PC-9 (cell line): ENCODE measurements at regions not wholly inside any gene's neighbourhood (a gene's known extent, or its start where the extent isn't known, plus 50 kb on each side); places are given as distances from the start of the nearest gene placed in this dataset.

Source experiments
- BruUV-seq: library from RNA; stranded (reverse); fragments of 400-500 nt; replicated peaks from 2 replicates; lab custom pipeline; 2021; lab: Mats Ljungman, UMichigan
- CTCF ChIA-PET: fragments of 300-600 bp; sonication (Branson Sonifier 250); formaldehyde crosslinking; loops from one replicate; lab custom pipeline; 2022; ENCODE audit warnings: antibody characterized with exemption; lab: Charles Lee
- POLR2A ChIA-PET: fragments of 300-600 bp; sonication (Branson Sonifier 250); formaldehyde crosslinking; loops from one replicate; lab custom pipeline; 2022; ENCODE audit warnings: antibody characterized with exemption; ENCODE audit not compliant: unreplicated experiment; lab: Charles Lee
- DNase-seq, 2 experiments: peaks; one replicate each; pipeline versions ENCODE4 v3.0.0 to v3.0.0-alpha.2; 2015 to 2022; ENCODE audit warnings: mixed read lengths in 1 of 2
- H2AFZ ChIP-seq: fragments of 200-600 bp; sonication (generic); 2 replicates; pipeline ENCODE4 v1.8.1; 2017; ENCODE audit warnings: antibody characterized with exemption
- H3F3A ChIP-seq: fragments of 200-600 bp; sonication (generic); 2 replicates; pipeline ENCODE4 v1.8.1; 2017; ENCODE audit warnings: antibody characterized with exemption, mild to moderate bottlenecking, low read depth; ENCODE audit not compliant: insufficient read depth
- H3K27ac ChIP-seq: fragments of 200-600 bp; sonication (generic); 2 replicates; pipeline ENCODE4 v1.6.1; 2016; ENCODE audit warnings: mixed run types
- H3K27me3 ChIP-seq: fragments of 200-600 bp; sonication (generic); 2 replicates; pipeline ENCODE4 v1.6.1; 2016; ENCODE audit warnings: low read depth, mixed run types; ENCODE audit not compliant: insufficient read depth
- H3K36me3 ChIP-seq: fragments of 200-600 bp; sonication (generic); 2 replicates; pipeline ENCODE4 v1.6.1; 2016; ENCODE audit warnings: low read depth, mixed run types
- H3K4me1 ChIP-seq: fragments of 200-600 bp; sonication (generic); replicated peaks from 2 replicates; pipeline ENCODE4 v1.6.1; 2016; ENCODE audit warnings: mixed run types; ENCODE audit not compliant: insufficient read depth
- H3K4me2 ChIP-seq: fragments of 200-600 bp; sonication (generic); 2 replicates; pipeline ENCODE4 v1.6.1; 2017; ENCODE audit warnings: mixed run types
- H3K4me3 ChIP-seq: fragments of 200-600 bp; sonication (generic); 2 replicates; pipeline ENCODE4 v1.6.1; 2016; ENCODE audit warnings: mixed run types
- H3K79me2 ChIP-seq: fragments of 200-600 bp; sonication (generic); 2 replicates; pipeline ENCODE4 v1.6.1; 2017; ENCODE audit warnings: low read depth, mixed run types
- H3K9me2 ChIP-seq: fragments of 200-600 bp; sonication (generic); 2 replicates; pipeline ENCODE4 v1.8.1; 2017; ENCODE audit warnings: mild to moderate bottlenecking; ENCODE audit not compliant: insufficient read depth
- H3K9me3 ChIP-seq: fragments of 200-600 bp; sonication (generic); 2 replicates; pipeline ENCODE4 v1.8.1; 2016; ENCODE audit warnings: low read depth; ENCODE audit not compliant: insufficient read depth
- H4K20me1 ChIP-seq: fragments of 200-600 bp; sonication (generic); 2 replicates; pipeline ENCODE4 v1.8.1; 2017; ENCODE audit not compliant: insufficient read depth
- EZH2 ChIP-seq: fragments of 200-600 bp; sonication (generic); IDR thresholded peaks from 2 replicates; pipeline ENCODE4 v1.8.0; 2017; ENCODE audit warnings: antibody characterized with exemption, low read depth
- intact Hi-C: fragments of 100-400 bp; cut with micrococcal nuclease; formaldehyde crosslinking; loops from one replicate; pipeline ENCODE4 v1.10.0; 2022; ENCODE audit not compliant: unreplicated experiment
- TF ChIP-seq, protein P1 (sequence below): fragments of 200-600 bp; sonication (generic); conservative IDR thresholded peaks from 2 replicates; pipeline ENCODE4 v1.6.1; 2017; ENCODE audit warnings: mixed run types, antibody characterized with exemption, mild to moderate bottlenecking, moderate library complexity

DNA sequence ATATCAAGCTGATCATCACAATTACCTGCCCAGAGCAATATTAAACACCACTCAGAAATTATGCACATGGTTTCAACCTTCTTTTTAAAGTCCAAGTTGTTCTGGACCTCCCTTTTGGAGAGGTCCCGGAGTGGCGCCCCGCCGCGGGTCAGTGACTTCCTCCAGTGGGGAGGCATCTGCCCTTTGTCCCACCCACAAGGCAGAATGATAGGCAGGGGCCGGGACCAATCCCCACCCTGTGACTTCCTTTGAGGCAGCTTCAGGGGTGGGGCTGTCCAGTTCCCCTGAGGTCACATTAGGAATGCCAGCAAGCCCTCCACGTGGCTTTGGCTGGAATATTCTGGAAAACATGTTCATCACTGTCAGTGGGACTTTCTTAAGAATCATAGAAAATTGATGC lies 207.0 kb downstream of the ANKRD60 start:
- Histone ChIP-seq H2AFZ (no peak overlapping the region), H3K36me3 (no peaks in the 10 kb centered on the region), H3K79me2 (no peaks in the 10 kb centered on the region), H3K4me2 (no peak overlapping the region), H3K4me3 (no peak overlapping the region), H4K20me1 (no peaks in the 10 kb centered on the region), H3K27ac (no peak overlapping the region), H3K9me3 (no peaks in the 10 kb centered on the region), H3K9me2 (no peaks in the 10 kb centered on the region), H3F3A (peaks cover 38% of the 10 kb centered on the region), H3K27me3 (no peaks in the 10 kb centered on the region), H3K4me1 (peaks cover 67% of the 10 kb centered on the region)
- BruUV-seq, result no TSS peak
- no peak for DNase-seq
- intact Hi-C loops, result no loop called here
- TF ChIP-seq EZH2, result no peak
- TF ChIP-seq, protein P1, sequence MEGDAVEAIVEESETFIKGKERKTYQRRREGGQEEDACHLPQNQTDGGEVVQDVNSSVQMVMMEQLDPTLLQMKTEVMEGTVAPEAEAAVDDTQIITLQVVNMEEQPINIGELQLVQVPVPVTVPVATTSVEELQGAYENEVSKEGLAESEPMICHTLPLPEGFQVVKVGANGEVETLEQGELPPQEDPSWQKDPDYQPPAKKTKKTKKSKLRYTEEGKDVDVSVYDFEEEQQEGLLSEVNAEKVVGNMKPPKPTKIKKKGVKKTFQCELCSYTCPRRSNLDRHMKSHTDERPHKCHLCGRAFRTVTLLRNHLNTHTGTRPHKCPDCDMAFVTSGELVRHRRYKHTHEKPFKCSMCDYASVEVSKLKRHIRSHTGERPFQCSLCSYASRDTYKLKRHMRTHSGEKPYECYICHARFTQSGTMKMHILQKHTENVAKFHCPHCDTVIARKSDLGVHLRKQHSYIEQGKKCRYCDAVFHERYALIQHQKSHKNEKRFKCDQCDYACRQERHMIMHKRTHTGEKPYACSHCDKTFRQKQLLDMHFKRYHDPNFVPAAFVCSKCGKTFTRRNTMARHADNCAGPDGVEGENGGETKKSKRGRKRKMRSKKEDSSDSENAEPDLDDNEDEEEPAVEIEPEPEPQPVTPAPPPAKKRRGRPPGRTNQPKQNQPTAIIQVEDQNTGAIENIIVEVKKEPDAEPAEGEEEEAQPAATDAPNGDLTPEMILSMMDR, result no peak
- POLR2A ChIA-PET, result no interaction called here
- CTCF ChIA-PET, result no interaction called here

DNA sequence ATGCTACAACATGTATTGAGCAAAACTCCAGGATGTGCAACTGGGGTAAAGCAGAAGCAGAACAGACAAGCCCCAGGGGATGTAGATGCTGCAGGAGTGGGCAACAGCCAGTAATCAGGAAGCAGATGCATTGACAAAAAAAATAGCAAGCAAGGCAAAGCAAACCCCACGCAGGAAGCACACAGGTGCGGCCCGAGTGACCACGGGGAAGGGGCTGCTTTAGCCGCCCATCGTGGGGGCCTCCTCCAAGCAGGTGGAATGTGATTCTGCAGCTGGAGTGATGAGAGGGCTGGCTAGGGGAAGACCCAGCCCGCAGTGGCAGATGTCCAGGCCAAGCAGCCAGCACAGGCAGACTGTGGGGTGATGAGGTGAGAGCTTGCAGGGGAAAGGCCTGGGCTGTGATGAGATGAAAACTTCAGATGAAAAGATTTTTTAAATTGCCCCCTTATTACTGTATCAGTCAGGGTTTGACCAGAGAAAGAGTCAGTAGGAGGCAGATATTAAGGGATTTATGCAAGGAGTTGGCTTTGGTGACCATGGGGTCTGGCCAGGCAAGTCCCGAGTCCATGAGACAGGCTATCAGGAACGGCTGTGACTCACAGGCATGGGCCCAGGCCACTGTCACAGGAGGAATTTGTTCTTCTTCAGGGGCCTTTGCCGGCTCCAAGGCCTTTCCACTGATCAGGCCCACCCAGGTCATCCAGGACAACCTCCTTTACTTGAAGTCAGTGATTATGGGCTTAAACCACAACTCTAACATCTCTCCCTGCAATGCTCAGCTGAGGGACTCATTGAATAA lies 207.6 kb downstream of the ANKRD60 start:
- Histone ChIP-seq H3F3A (peaks cover 44% of the 10 kb centered on the region), H3K9me2 (no peaks in the 10 kb centered on the region), H3K4me3 (no peak overlapping the region), H4K20me1 (no peaks in the 10 kb centered on the region), H3K27me3 (no peaks in the 10 kb centered on the region), H3K36me3 (no peaks in the 10 kb centered on the region), H3K79me2 (no peaks in the 10 kb centered on the region), H3K4me2 (no peak overlapping the region), H3K9me3 (no peaks in the 10 kb centered on the region), H3K27ac (no peak overlapping the region), H3K4me1 (peaks cover 69% of the 10 kb centered on the region), H2AFZ (no peak overlapping the region)
- ChIA-PET CTCF (no interaction called here), POLR2A (no interaction called here)
- no TSS peak for BruUV-seq
- TF ChIP-seq EZH2, result no peak
- TF ChIP-seq, protein P1, result no peak
- DNase-seq, result no peak
- intact Hi-C loops, result no loop called here

DNA sequence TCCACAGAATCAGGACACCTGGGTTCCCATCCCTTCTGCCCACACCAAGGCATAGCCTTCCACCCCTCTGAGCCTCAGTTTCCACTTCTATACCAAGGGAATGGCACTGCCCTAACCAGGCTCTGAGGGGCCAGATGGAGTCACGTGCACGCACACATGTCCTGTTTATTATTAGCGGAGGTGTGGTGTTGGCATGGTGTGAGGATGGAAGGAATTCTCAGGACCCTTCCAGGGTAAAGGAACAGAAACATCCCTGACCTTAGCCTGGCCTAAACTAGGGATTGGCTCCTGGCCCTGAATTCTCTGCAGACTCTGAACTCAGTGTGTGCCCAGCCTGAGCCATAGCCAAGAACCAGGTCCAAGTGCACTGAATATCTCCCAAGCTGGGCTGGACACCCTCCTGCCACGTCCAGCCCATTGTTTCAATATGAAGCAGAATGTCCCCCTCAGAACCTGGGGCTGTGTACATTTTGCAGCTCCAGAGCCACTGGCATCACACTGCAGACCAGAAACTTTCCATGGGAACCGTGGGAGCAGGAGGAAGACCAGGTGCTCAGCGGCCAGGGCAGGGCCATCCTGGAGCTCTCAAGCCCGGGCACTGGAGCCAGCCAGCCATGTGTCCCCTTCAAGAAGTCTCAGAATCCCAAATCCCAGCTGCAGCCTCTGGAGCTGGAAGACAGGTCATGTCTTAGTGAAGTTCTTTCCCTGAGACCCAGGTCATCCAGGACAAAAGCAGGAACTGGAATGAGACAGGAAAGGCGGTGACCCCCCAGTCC lies 208.4 kb downstream of the ANKRD60 start:
- H3K4me3 ChIP-seq, result no peak overlapping the region
- peak overlapping the region; percentile 52 for H3K4me2 ChIP-seq
- no peaks in the 10 kb centered on the region for H3K9me2 ChIP-seq
- no peaks in the 10 kb centered on the region for H3K79me2 ChIP-seq
- no peak for TF ChIP-seq EZH2
- TF ChIP-seq, protein P1, result no peak
- POLR2A ChIA-PET, result no interaction called here
- no peak for DNase-seq
- no TSS peak for BruUV-seq
- H3K9me3 ChIP-seq, result no peaks in the 10 kb centered on the region
- CTCF ChIA-PET, result no interaction called here
- H2AFZ ChIP-seq, result no peak overlapping the region
- intact Hi-C loops, result loop anchor here (2.0 to 10.0 kb wide), 3 partner anchors 83 to 405 kb away; no protein-coding TSS in a partner anchor
- no peaks in the 10 kb centered on the region for H3K36me3 ChIP-seq
- H3K4me1 ChIP-seq, result peaks cover 69% of the 10 kb centered on the region
- H3F3A ChIP-seq, result peaks cover 44% of the 10 kb centered on the region
- no peaks in the 10 kb centered on the region for H4K20me1 ChIP-seq
- H3K27me3 ChIP-seq, result no peaks in the 10 kb centered on the region
- H3K27ac ChIP-seq, result peak overlapping the region; percentile 93
